ENCODE measurements at regions not wholly inside any gene's neighbourhood (a gene's known extent, or its start where the extent isn't known, plus 50 kb on each side); places are given as distances from the start of the nearest gene placed in this dataset.

GRCh38 chr2:207227062-207227748 is 61.5 kb upstream of the KLF7 start:
- peaks cover 10 to 15% of the 10 kb centered on the region in 2 donors for H3K4me1 Mint-ChIP-seq
- no peaks in the 10 kb centered on the region for H3K9me3 Mint-ChIP-seq

GRCh38 chr2:207227749-207228145 is 62.0 kb upstream of the KLF7 start:
- H3K27ac ChIP-seq (ENCODE audit: low read length): no peak overlapping the region
- Mint-ChIP-seq H3K27me3 (ENCODE audit: low read depth in 2 of 2) (peaks cover 14 to 30% of the 10 kb centered on the region in 2 donors), H3K4me3 (no peak overlapping the region), H3K36me3 (no peaks in the 10 kb centered on the region), H3K27ac (no peak overlapping the region), H3K4me1 (peaks cover 10 to 15% of the 10 kb centered on the region in 2 donors), H3K9me3 (no peaks in the 10 kb centered on the region)
- 100% methylated on average over 3 of the region's 3 CpGs for WGBS (ENCODE audit: insufficient coverage)
- H3K36me3 ChIP-seq (ENCODE audit: control insufficient read depth, insufficient read depth, low read length): no peaks in the 10 kb centered on the region
- H3K9me3 ChIP-seq (ENCODE audit: control insufficient read depth, insufficient read depth, low read length): no peaks in the 10 kb centered on the region
- H3K4me1 ChIP-seq (ENCODE audit: control insufficient read depth, insufficient read depth, low read length): no peaks in the 10 kb centered on the region
- no peak for TF ChIP-seq CTCF (IDR thresholded peaks at IDR 0.05)
- ATAC-seq (no peak), DNase-seq (no peak)
- intact Hi-C loops (cut with micrococcal nuclease): no loop called here
- no peak overlapping the region for H3K4me3 ChIP-seq (ENCODE audit: low read length)
- no peaks in the 10 kb centered on the region for H3K27me3 ChIP-seq (ENCODE audit: control insufficient read depth, insufficient read depth, low read length)

More at GRCh38 chr2:207227062-207227748, 61.5 kb upstream of the KLF7 start:
- H3K27ac ChIP-seq (ENCODE audit: low read length): no peak overlapping the region
- no peak for TF ChIP-seq CTCF (IDR thresholded peaks at IDR 0.05)
- H3K36me3 Mint-ChIP-seq: no peaks in the 10 kb centered on the region
- no peak overlapping the region for H3K4me3 Mint-ChIP-seq
- no peaks in the 10 kb centered on the region for H3K36me3 ChIP-seq (ENCODE audit: control insufficient read depth, insufficient read depth, low read length)
- WGBS (ENCODE audit: insufficient coverage): 90% methylated on average over 17 of the region's 18 CpGs
- no peak overlapping the region for H3K27ac Mint-ChIP-seq
- H3K4me1 ChIP-seq (ENCODE audit: control insufficient read depth, insufficient read depth, low read length): no peaks in the 10 kb centered on the region
- H3K27me3 Mint-ChIP-seq (ENCODE audit: low read depth in 2 of 2): peaks cover 16 to 35% of the 10 kb centered on the region in 2 donors
- ATAC-seq (no peak), DNase-seq (no peak)
- no peaks in the 10 kb centered on the region for H3K27me3 ChIP-seq (ENCODE audit: control insufficient read depth, insufficient read depth, low read length)
- no peak overlapping the region for H3K4me3 ChIP-seq (ENCODE audit: low read length)
- no peaks in the 10 kb centered on the region for H3K9me3 ChIP-seq (ENCODE audit: control insufficient read depth, insufficient read depth, low read length)
- intact Hi-C loops (cut with micrococcal nuclease): no loop called here

GRCh38 chr2:207228402-207228801 is 62.7 kb upstream of the KLF7 start:
- Histone ChIP-seq H3K27me3 (ENCODE audit: control insufficient read depth, insufficient read depth, low read length) (no peaks in the 10 kb centered on the region), H3K36me3 (ENCODE audit: control insufficient read depth, insufficient read depth, low read length) (no peaks in the 10 kb centered on the region), H3K4me1 (ENCODE audit: control insufficient read depth, insufficient read depth, low read length) (no peaks in the 10 kb centered on the region), H3K4me3 (ENCODE audit: low read length) (no peak overlapping the region), H3K27ac (ENCODE audit: low read length) (no peak overlapping the region), H3K9me3 (ENCODE audit: control insufficient read depth, insufficient read depth, low read length) (no peaks in the 10 kb centered on the region)
- Mint-ChIP-seq H3K4me3 (no peak overlapping the region), H3K27me3 (ENCODE audit: low read depth in 2 of 2) (peaks cover 14 to 32% of the 10 kb centered on the region in 2 donors), H3K27ac (no peak overlapping the region), H3K36me3 (no peaks in the 10 kb centered on the region), H3K4me1 (peaks cover 10 to 15% of the 10 kb centered on the region in 2 donors), H3K9me3 (no peaks in the 10 kb centered on the region)
- 80% methylated on average over 3 of the region's 3 CpGs for WGBS (ENCODE audit: insufficient coverage)
- DNase-seq (no peak), ATAC-seq (no peak)
- intact Hi-C loops (cut with micrococcal nuclease): no loop called here
- TF ChIP-seq CTCF (IDR thresholded peaks at IDR 0.05): no peak

GRCh38 chr2:207229161-207229560 is 63.4 kb upstream of the KLF7 start:
- no peaks in the 10 kb centered on the region for H3K27me3 ChIP-seq (ENCODE audit: control insufficient read depth, insufficient read depth, low read length)
- H3K36me3 Mint-ChIP-seq: no peaks in the 10 kb centered on the region
- peaks cover 10 to 15% of the 10 kb centered on the region in 2 donors for H3K4me1 Mint-ChIP-seq
- H3K9me3 ChIP-seq (ENCODE audit: control insufficient read depth, insufficient read depth, low read length): no peaks in the 10 kb centered on the region
- H3K27ac Mint-ChIP-seq: no peak overlapping the region
- TF ChIP-seq CTCF (IDR thresholded peaks at IDR 0.05): no peak
- no peaks in the 10 kb centered on the region for H3K36me3 ChIP-seq (ENCODE audit: control insufficient read depth, insufficient read depth, low read length)
- peaks cover 14 to 35% of the 10 kb centered on the region in 2 donors for H3K27me3 Mint-ChIP-seq (ENCODE audit: low read depth in 2 of 2)
- H3K4me3 Mint-ChIP-seq: no peak overlapping the region
- H3K9me3 Mint-ChIP-seq: no peaks in the 10 kb centered on the region
- DNase-seq: no peak
- intact Hi-C loops (cut with micrococcal nuclease): no loop called here
- H3K27ac ChIP-seq (ENCODE audit: low read length): no peak overlapping the region
- no peaks in the 10 kb centered on the region for H3K4me1 ChIP-seq (ENCODE audit: control insufficient read depth, insufficient read depth, low read length)
- no peak for ATAC-seq
- H3K4me3 ChIP-seq (ENCODE audit: low read length): no peak overlapping the region
- WGBS (ENCODE audit: insufficient coverage): 74% methylated on average over 3 of the region's 3 CpGs

Data from natural killer cell (primary cell).